Ectodermal cell (in vitro differentiated cells): ENCODE measurements at regions not wholly inside any gene's neighbourhood (a gene's known extent, or its start where the extent isn't known, plus 50 kb on each side); places are given as distances from the start of the nearest gene placed in this dataset.

ENCODE experiments used
- H3K27ac ChIP-seq: 2 replicates; pipeline ENCODE4 v1.7.0; 2013; ENCODE audit warnings: mild to moderate bottlenecking, low read depth, low read length; ENCODE audit not compliant: insufficient read depth, poor library complexity, severe bottlenecking
- H3K27me3 ChIP-seq: 2 replicates; pipeline ENCODE4 v1.7.0; 2013; ENCODE audit warnings: mild to moderate bottlenecking, low read length; ENCODE audit not compliant: insufficient read depth, control insufficient read depth, poor library complexity, severe bottlenecking
- H3K36me3 ChIP-seq: one replicate; pipeline ENCODE4 v1.7.0; 2013; ENCODE audit warnings: low read length; ENCODE audit not compliant: control insufficient read depth, insufficient read depth
- H3K4me1 ChIP-seq: one replicate; pipeline ENCODE4 v1.7.0; 2013; ENCODE audit warnings: low read length; ENCODE audit not compliant: control insufficient read depth, insufficient read depth
- H3K4me3 ChIP-seq: 2 replicates; pipeline ENCODE4 v1.7.0; 2013; ENCODE audit warnings: low read depth, low read length, control low read depth; ENCODE audit not compliant: insufficient read depth
- H3K9me3 ChIP-seq: 2 replicates; pipeline ENCODE4 v1.7.0; 2013; ENCODE audit warnings: mild to moderate bottlenecking, low read length, moderate library complexity; ENCODE audit not compliant: control insufficient read depth
- WGBS, 2 experiments: methylation state at CpG; one replicate each; pipeline ENCODE4 v1.1.7; 2013; ENCODE audit warnings: missing lambda C conversion rate in 2 of 2; 5-methylcytosine and 5-hydroxymethylcytosine counted together

DNA sequence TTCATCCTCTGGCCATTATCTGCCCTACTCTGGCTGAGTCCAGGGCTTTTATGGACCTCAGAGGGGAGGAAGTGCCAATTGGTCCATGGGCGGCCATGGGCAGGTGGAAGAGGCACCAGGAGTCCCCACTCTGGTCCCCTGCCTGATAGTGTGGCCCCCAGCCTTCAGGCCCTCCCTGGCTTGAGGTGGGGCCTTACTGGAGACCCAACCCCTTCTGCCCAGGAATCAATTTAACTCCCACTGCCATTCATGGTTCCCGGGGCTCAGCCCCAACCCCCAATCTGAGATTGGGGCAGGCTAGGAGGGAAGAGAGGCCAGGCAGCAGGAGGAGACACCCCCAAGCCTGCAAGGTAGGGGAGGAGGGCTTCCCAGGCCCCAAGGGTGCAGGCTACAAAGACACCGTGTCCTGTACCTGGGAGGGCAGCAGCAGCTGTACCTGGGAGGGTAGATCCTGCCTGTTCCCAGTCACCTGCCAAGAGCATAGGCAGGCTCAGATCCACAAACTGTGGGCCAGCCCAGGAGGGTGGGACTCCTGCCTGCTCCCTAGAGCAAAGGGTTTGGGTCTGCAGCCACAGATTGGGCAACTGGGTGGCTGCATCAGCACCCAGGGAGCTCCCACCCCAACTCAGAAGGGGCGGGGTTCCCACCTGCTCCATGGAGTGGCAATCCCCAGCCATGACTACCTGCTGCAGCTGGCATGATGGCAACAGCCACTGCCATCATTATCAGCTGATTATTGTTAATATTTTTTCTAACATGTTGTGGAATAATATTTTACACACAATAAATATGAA is 1044.1 kb upstream of the B3GALT2 start:
- Histone ChIP-seq H3K27me3 (no peaks in the 10 kb centered on the region), H3K36me3 (no peaks in the 10 kb centered on the region), H3K4me3 (no peak overlapping the region), H3K9me3 (no peaks in the 10 kb centered on the region), H3K4me1 (no peaks in the 10 kb centered on the region), H3K27ac (no peak overlapping the region)
- WGBS, 2 experiments = 90 to 92% methylated on average over 4 of the region's 4 CpGs

DNA sequence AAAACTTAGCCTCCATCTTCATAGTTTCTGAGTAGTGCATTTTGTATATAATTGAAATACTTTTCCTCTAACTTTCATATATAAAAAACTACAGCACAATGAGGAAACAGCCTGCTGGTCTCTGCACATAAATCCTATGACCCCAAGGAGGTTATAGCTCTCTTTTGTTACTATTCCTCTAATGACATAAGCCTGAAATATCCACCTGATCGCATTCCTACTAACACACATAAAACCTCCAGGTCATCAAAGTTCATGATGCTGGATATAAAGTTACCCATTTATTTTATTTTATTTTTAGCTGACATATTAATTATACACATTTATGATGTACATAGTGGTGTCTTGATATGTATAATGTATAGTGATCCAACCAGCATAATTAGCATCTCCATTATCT is 1042.0 kb upstream of the B3GALT2 start:
- no peak overlapping the region for H3K4me3 ChIP-seq
- H3K9me3 ChIP-seq = no peaks in the 10 kb centered on the region
- H3K36me3 ChIP-seq = no peaks in the 10 kb centered on the region
- H3K4me1 ChIP-seq = no peaks in the 10 kb centered on the region
- H3K27ac ChIP-seq = no peak overlapping the region
- WGBS, 2 experiments = 100% methylated on average over 1 of the region's 1 CpG
- no peaks in the 10 kb centered on the region for H3K27me3 ChIP-seq

DNA sequence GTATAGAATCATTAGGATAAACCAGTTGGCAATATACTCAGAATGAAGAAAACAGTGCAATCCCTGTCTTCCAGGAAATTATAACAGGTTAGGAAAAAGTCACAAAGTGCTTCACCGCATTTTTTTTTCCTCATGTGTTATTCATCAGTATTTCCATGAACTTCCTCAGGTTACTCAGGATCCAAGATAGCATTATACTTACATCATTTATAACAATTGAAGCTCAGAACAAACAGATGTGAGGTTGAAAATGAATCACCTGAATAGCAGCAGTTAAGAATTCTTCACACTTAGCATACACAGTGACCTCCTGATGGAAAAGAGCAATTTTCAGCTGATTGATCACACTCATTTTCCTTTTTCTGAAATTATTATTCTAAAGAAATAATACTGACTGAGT is 1040.7 kb upstream of the B3GALT2 start:
- Histone ChIP-seq H3K36me3 (no peaks in the 10 kb centered on the region), H3K27me3 (no peaks in the 10 kb centered on the region), H3K9me3 (no peaks in the 10 kb centered on the region), H3K4me1 (no peaks in the 10 kb centered on the region), H3K4me3 (no peak overlapping the region), H3K27ac (no peak overlapping the region)
- 86 to 92% methylated on average over 1 of the region's 1 CpG for WGBS, 2 experiments

DNA sequence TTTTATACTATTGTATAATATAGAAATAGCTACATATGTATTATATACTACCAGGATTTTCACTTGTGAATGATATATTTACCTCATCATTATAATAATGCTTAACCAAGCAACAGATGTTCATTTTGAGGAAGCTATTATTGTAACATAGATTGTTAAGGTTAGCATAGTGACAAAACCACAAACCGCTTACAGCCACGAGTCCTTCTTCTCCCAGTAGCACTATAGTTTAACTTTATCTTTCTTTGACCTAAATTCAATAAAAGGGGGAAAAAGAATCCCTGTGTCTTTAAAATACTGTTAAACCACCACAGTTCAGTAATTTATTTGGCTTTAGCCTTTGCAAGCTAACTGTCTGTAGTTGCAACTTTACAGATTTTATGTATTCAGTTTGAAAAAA is 1039.4 kb upstream of the B3GALT2 start:
- Histone ChIP-seq H3K4me1 (no peaks in the 10 kb centered on the region), H3K4me3 (no peak overlapping the region), H3K27ac (no peak overlapping the region), H3K27me3 (no peaks in the 10 kb centered on the region), H3K9me3 (no peaks in the 10 kb centered on the region), H3K36me3 (no peaks in the 10 kb centered on the region)
- 93 to 100% methylated on average over 2 of the region's 2 CpGs for WGBS, 2 experiments

DNA sequence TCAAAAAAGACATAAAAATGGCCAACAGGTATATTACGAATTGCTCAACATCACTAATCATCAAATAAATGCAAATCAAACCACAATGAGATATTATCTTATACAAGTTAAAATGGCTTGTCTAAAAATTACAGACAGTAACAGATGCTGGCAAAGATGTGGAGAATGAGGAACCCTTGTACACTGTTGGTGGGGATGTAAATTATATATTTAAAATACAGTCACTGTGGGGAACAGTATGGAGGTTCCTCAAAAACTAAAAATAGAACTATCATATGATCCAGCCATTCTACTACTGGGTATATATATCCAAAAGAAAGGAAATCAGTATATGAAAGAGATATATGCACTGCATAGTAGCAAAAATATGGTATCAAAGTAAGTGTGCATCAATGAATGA is 1037.2 kb upstream of the B3GALT2 start:
- H3K9me3 ChIP-seq = no peaks in the 10 kb centered on the region
- no peaks in the 10 kb centered on the region for H3K36me3 ChIP-seq
- no peak overlapping the region for H3K4me3 ChIP-seq
- no peaks in the 10 kb centered on the region for H3K4me1 ChIP-seq
- 78 to 91% methylated on average over 1 of the region's 1 CpG for WGBS, 2 experiments
- H3K27ac ChIP-seq = no peak overlapping the region
- H3K27me3 ChIP-seq = no peaks in the 10 kb centered on the region

DNA sequence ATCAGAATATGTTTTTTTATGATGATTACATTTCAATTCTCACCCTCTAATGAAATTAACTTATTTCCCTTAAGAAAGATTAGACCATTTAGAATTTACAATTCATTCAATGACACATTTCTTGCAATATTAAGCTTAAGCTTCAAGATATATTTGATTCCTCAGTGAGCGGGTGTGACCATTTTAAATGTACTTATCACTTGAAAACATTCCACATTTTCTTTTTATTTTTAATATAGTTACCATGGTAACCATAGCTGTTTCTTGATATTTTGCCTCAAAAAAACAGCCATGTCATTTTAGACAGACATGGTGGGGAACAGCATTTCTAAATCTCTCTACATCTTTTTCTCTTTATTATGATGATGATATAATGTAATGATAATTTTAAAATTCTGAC is 1029.0 kb upstream of the B3GALT2 start:
- Histone ChIP-seq H3K4me1 (no peaks in the 10 kb centered on the region), H3K4me3 (no peak overlapping the region), H3K9me3 (no peaks in the 10 kb centered on the region), H3K27ac (no peak overlapping the region), H3K27me3 (no peaks in the 10 kb centered on the region), H3K36me3 (no peaks in the 10 kb centered on the region)
- WGBS, 2 experiments = 100% methylated on average over 1 of the region's 1 CpG

DNA sequence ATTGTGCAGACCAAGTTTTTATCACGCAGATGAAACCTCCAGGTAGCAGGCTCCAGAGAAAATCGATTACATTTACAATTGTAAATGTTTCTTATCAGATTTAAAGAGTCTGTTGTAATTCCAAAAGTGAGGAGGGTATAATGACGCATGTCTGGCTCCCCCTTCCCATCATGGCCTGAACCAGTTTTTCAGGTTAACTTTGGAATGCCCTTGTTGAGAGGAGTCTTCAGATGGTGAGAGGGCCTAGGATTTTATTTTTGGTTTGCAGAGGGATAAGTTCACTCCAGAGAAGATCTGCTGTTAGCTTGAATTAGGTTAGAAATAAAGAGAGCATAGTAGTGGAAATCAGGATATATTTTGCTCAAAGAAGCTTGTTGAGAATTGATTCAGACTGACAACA is 1028.3 kb upstream of the B3GALT2 start:
- H3K36me3 ChIP-seq = no peaks in the 10 kb centered on the region
- no peaks in the 10 kb centered on the region for H3K9me3 ChIP-seq
- no peak overlapping the region for H3K27ac ChIP-seq
- no peaks in the 10 kb centered on the region for H3K4me1 ChIP-seq
- H3K4me3 ChIP-seq = no peak overlapping the region
- 91 to 98% methylated on average over 3 of the region's 3 CpGs for WGBS, 2 experiments
- H3K27me3 ChIP-seq = no peaks in the 10 kb centered on the region

DNA sequence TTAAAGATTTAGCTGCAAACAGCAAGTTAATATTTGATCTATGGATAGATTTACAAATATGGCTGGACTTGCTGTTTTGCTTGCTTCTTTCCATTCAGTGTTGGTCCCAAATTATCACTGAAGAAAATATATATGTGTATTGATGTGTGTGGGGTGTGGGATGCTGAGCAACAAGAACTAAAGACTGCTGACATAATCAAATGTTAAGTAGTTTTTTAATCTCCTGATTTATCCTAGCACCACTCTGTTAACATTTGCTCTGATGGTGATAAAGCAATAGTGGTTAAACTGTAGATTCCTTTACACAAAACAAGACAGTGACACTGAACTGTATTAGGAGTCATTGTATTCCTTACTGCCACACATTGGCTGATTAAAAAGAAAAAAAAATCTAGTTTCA is 1023.5 kb upstream of the B3GALT2 start:
- Histone ChIP-seq H3K4me1 (no peaks in the 10 kb centered on the region), H3K27me3 (no peaks in the 10 kb centered on the region), H3K27ac (no peak overlapping the region), H3K4me3 (no peak overlapping the region), H3K9me3 (no peaks in the 10 kb centered on the region), H3K36me3 (no peaks in the 10 kb centered on the region)

DNA sequence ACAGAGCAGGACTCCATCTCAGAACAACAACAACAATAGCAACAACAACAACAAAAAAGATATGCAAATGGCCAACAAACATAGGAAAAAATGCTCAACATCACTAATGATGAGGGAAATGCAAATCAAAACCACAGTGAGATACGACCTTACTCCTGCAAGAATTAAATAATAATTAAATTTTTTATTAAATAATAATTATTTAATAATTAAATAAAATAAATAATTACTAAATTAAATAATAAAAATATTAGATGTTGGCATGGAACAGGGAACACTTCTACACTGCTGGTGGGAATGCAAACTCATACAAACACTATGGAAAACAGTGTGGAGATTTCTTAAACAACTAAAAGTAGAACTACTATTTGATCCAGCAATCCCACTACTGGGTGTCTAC is 1022.3 kb upstream of the B3GALT2 start:
- no peaks in the 10 kb centered on the region for H3K4me1 ChIP-seq
- WGBS, 2 experiments = no CpG with 5 or more reads among the region's 1 CpG
- no peaks in the 10 kb centered on the region for H3K27me3 ChIP-seq
- no peak overlapping the region for H3K4me3 ChIP-seq
- H3K9me3 ChIP-seq = no peaks in the 10 kb centered on the region
- H3K27ac ChIP-seq = no peak overlapping the region
- no peaks in the 10 kb centered on the region for H3K36me3 ChIP-seq

DNA sequence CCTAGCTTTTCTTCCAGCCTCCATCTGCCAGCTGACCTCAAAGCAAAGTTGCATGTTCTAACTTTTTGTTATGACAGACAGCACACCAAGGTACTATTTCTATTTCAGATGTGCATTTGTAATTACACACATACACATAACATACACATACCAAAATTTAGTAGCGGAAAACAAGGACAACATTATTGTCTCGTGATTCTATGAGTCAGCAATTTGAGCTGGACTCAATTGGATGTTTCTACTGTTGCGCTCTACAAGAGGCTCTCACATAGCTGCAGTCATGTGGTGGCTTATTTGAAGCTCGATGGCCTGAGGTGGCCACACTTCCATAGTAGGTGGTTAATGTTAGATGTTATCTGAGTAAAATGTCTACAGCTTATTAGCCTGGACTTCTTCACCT is 1010.1 kb upstream of the B3GALT2 start:
- Histone ChIP-seq H3K4me3 (no peak overlapping the region), H3K9me3 (no peaks in the 10 kb centered on the region), H3K27ac (no peak overlapping the region), H3K36me3 (no peaks in the 10 kb centered on the region), H3K27me3 (no peaks in the 10 kb centered on the region), H3K4me1 (no peaks in the 10 kb centered on the region)
- 94 to 97% methylated on average over 4 of the region's 4 CpGs for WGBS, 2 experiments

DNA sequence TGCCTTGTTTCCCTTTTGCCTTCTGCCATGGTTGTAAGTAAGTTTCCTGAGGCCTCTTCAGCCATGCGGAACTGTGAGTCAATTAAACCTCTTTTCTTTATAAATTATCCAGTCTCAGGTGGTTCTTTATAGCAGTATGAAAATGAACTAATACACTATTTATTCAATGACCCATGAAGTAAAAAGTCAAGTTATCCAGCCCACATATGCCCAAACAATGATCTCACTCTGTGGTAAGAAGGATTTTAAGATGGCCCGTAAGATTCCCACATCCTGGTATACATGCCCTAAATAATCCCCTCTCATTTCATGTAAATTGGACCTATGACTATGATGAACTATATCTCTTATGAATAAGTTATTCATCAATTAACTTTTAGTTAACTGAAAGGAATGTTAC is 1008.3 kb upstream of the B3GALT2 start:
- no peak overlapping the region for H3K4me3 ChIP-seq
- no peaks in the 10 kb centered on the region for H3K4me1 ChIP-seq
- H3K27ac ChIP-seq = no peak overlapping the region
- 93 to 100% methylated on average over 1 to 2 of the region's 2 CpGs for WGBS, 2 experiments
- H3K36me3 ChIP-seq = no peaks in the 10 kb centered on the region
- no peaks in the 10 kb centered on the region for H3K9me3 ChIP-seq
- no peaks in the 10 kb centered on the region for H3K27me3 ChIP-seq
